Endothelial cell of umbilical vein (primary cell): ENCODE measurements at regions not wholly inside any gene's neighbourhood (a gene's known extent, or its start where the extent isn't known, plus 50 kb on each side); places are given as distances from the start of the nearest gene placed in this dataset.
A peak's percentile ranks its signal among the peaks of the same experiment; 100 is the strongest.
"Not testable (repeated sequence)": the region's sequence is repeated elsewhere in the genome, so short reads cannot be mapped to it uniquely, and the experiment has no call there.

Experiments used
- BruUV-seq: library from RNA; stranded (reverse); fragments of 400-500 nt; replicated peaks from 2 replicates; lab custom pipeline; 2021; lab: Mats Ljungman, UMichigan
- CTCF ChIA-PET: fragments of 300-600, 350-600 bp; sonication (Branson Sonifier 250); formaldehyde crosslinking; loops from one replicate; lab custom pipeline; 2021; ENCODE audit warnings: antibody characterized with exemption, inconsistent platforms; lab: Charles Lee
- POLR2A ChIA-PET: fragments of 300-600, 350-600 bp; sonication (Branson Sonifier 250); formaldehyde crosslinking; loops from one replicate; lab custom pipeline; 2021; ENCODE audit warnings: antibody characterized with exemption, inconsistent platforms; lab: Charles Lee
- DNase-seq: peaks from one replicate; pipeline ENCODE4 v3.0.0-alpha.2; 2011; ENCODE audit warnings: low read depth, low spot score
- FAIRE-seq: peaks from 2 replicates; lab custom pipeline; 2011; peaks lifted over from hg19 to GRCh38; lab: Jason Lieb, UNC
- H2AFZ ChIP-seq: 2 replicates; pipeline ENCODE4 v1.6.0; 2012; ENCODE audit warnings: low read depth, low read length, control low read depth, inconsistent platforms
- H3K27ac ChIP-seq: 2 replicates; pipeline ENCODE4 v1.5.1; 2011; ENCODE audit warnings: low read depth, mild to moderate bottlenecking, control low read depth, low read length, moderate library complexity; ENCODE audit not compliant: insufficient read depth
- H3K27me3 ChIP-seq, 2 experiments: 2 replicates each; pipeline versions ENCODE4 v1.6.0 to v1.6.1; 2011; ENCODE audit warnings: low read length in 2 of 2, mixed read lengths in 1 of 2; ENCODE audit not compliant: control insufficient read depth in 2 of 2, insufficient read depth in 2 of 2
- H3K36me3 ChIP-seq, 2 experiments: 2 replicates in 1 of 2; 3 replicates in 1 of 2; pipeline ENCODE4 v1.5.1; 2011; ENCODE audit warnings: low read length in 2 of 2, mild to moderate bottlenecking in 1 of 2, moderate library complexity in 1 of 2; ENCODE audit not compliant: control insufficient read depth in 2 of 2, insufficient read depth in 2 of 2; ENCODE audit errors: extremely low read depth in 1 of 2
- H3K4me1 ChIP-seq: 3 replicates; pipeline ENCODE4 v1.5.1; 2011; ENCODE audit warnings: mild to moderate bottlenecking, low read length; ENCODE audit not compliant: control insufficient read depth, insufficient read depth; ENCODE audit errors: extremely low read depth
- H3K4me2 ChIP-seq: 2 replicates; pipeline ENCODE4 v1.6.1; 2011; ENCODE audit warnings: low read length, control low read depth, mixed read lengths; ENCODE audit not compliant: insufficient read depth
- H3K4me3 ChIP-seq, 3 experiments: fragments of 200-600 bp in 1 of 3; sonication (generic), shearing (Covaris generic) in 1 of 3; replicated peaks in 1 of 3; 2 replicates each; pipeline ENCODE4 v1.5.1; 2011 to 2016; ENCODE audit warnings: control low read depth in 3 of 3, low read length in 3 of 3, mild to moderate bottlenecking in 2 of 3, inconsistent platforms in 1 of 3, low read depth in 1 of 3, moderate library complexity in 1 of 3; ENCODE audit not compliant: insufficient read depth in 1 of 3
- H3K79me2 ChIP-seq: 2 replicates; pipeline ENCODE4 v1.6.0; 2012; ENCODE audit warnings: low read length, inconsistent platforms; ENCODE audit not compliant: control insufficient read depth, insufficient read depth
- H3K9ac ChIP-seq: replicated peaks from 2 replicates; pipeline ENCODE3; 2011; ENCODE audit warnings: low read length, control low read depth; ENCODE audit not compliant: insufficient read depth; ENCODE audit errors: extremely low read depth
- H3K9me1 ChIP-seq: replicated peaks from 3 replicates; pipeline ENCODE4 v1.6.0; 2011; ENCODE audit warnings: mild to moderate bottlenecking, low read length; ENCODE audit not compliant: control insufficient read depth, insufficient read depth; ENCODE audit errors: extremely low read depth
- H3K9me3 ChIP-seq: replicated peaks from 2 replicates; pipeline ENCODE4 v1.5.1; 2012; ENCODE audit warnings: low read length, inconsistent platforms; ENCODE audit not compliant: control insufficient read depth, insufficient read depth
- H4K20me1 ChIP-seq: replicated peaks from 2 replicates; pipeline ENCODE3; 2011; ENCODE audit warnings: mild to moderate bottlenecking, low read length; ENCODE audit not compliant: control insufficient read depth, insufficient read depth; ENCODE audit errors: extremely low read depth
- EZH2 ChIP-seq: IDR thresholded peaks from 2 replicates; pipeline ENCODE4 v1.6.1; 2012; ENCODE audit warnings: borderline replicate concordance, low read depth, mild to moderate bottlenecking, moderate library complexity, low read length, inconsistent platforms; ENCODE audit not compliant: severe bottlenecking
- FOS ChIP-seq: IDR thresholded peaks from 2 replicates; pipeline ENCODE4 v1.6.1; 2011; ENCODE audit warnings: mild to moderate bottlenecking, low read length, moderate library complexity, borderline replicate concordance; ENCODE audit not compliant: insufficient read depth
- JUN ChIP-seq: IDR thresholded peaks from 2 replicates; pipeline ENCODE4 v1.6.1; 2011; ENCODE audit warnings: borderline replicate concordance, low read depth; ENCODE audit not compliant: insufficient read length, insufficient read depth
- MAX ChIP-seq: IDR thresholded peaks from 2 replicates; pipeline ENCODE4 v1.6.1; 2011; ENCODE audit not compliant: insufficient read depth, insufficient read length
- POLR2AphosphoS5 ChIP-seq: IDR thresholded peaks from 2 replicates; pipeline ENCODE4 v1.6.1; 2012; ENCODE audit warnings: low read depth, mild to moderate bottlenecking, control low read depth, low read length, moderate library complexity; ENCODE audit not compliant: insufficient read depth
- dilution Hi-C: fragments of 300-500 bp; cut with MboI; formaldehyde crosslinking; loops from one replicate; pipeline ENCODE4 v1.15.0; 2019; ENCODE audit warnings: low sequenced_read_pairs; ENCODE audit not compliant: extremely low pct_ligation_motif_present
- intact Hi-C: fragments of 100-400 bp; cut with micrococcal nuclease; formaldehyde crosslinking; loops from one replicate; pipeline ENCODE4 v1.10.0; 2022
- TF ChIP-seq, protein P1 (sequence below), 2 donors: IDR thresholded peaks; 1 replicate in 1 of 2; 2 replicates in 1 of 2; pipeline ENCODE4 v1.5.1; 2011; ENCODE audit warnings: low read length in 2 of 2, mild to moderate bottlenecking in 2 of 2, moderate library complexity in 2 of 2, control low read depth in 1 of 2, inconsistent platforms in 1 of 2, low read depth in 1 of 2; ENCODE audit not compliant: insufficient read depth in 1 of 2; ENCODE audit errors: extremely low read depth in 1 of 2

- TF ChIP-seq POLR2AphosphoS5 (no peak), FOS (no peak), JUN (no peak), EZH2 (no peak), MAX (no peak)
- TF ChIP-seq, protein P1, sequence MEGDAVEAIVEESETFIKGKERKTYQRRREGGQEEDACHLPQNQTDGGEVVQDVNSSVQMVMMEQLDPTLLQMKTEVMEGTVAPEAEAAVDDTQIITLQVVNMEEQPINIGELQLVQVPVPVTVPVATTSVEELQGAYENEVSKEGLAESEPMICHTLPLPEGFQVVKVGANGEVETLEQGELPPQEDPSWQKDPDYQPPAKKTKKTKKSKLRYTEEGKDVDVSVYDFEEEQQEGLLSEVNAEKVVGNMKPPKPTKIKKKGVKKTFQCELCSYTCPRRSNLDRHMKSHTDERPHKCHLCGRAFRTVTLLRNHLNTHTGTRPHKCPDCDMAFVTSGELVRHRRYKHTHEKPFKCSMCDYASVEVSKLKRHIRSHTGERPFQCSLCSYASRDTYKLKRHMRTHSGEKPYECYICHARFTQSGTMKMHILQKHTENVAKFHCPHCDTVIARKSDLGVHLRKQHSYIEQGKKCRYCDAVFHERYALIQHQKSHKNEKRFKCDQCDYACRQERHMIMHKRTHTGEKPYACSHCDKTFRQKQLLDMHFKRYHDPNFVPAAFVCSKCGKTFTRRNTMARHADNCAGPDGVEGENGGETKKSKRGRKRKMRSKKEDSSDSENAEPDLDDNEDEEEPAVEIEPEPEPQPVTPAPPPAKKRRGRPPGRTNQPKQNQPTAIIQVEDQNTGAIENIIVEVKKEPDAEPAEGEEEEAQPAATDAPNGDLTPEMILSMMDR (IDR thresholded peaks at IDR 0.05; ENCODE audit: extremely low read depth in 1 of 2, insufficient read depth in 1 of 2, low read depth in 1 of 2, low read length in 2 of 2) = no peak
- ChIA-PET CTCF (no interaction called here), POLR2A (no interaction called here)
- H3K9me3 ChIP-seq = peaks cover 53% of the 10 kb centered on the region
- no peak overlapping the region for H2AFZ ChIP-seq
- no peaks in the 10 kb centered on the region for H3K4me1 ChIP-seq
- no peak overlapping the region for H3K4me3 ChIP-seq
- no peaks in the 10 kb centered on the region for H3K9me1 ChIP-seq
- H3K79me2 ChIP-seq = no peaks in the 10 kb centered on the region
- BruUV-seq = no TSS peak
- no peaks in the 10 kb centered on the region for H4K20me1 ChIP-seq
- FAIRE-seq = no peak
- DNase-seq = peak; percentile 69
- H3K27ac ChIP-seq = no peak overlapping the region
- intact Hi-C loops = no loop called here
- dilution Hi-C loops = no loop called here
- H3K27me3 ChIP-seq = no peaks in the 10 kb centered on the region
- no peaks in the 10 kb centered on the region for H3K36me3 ChIP-seq
- H3K9ac ChIP-seq = no peak overlapping the region
- no peak overlapping the region for H3K4me2 ChIP-seq
Observed at GRCh38 chr2:89834306-89834705, 1142.8 kb downstream of the RPIA start.

DNA sequence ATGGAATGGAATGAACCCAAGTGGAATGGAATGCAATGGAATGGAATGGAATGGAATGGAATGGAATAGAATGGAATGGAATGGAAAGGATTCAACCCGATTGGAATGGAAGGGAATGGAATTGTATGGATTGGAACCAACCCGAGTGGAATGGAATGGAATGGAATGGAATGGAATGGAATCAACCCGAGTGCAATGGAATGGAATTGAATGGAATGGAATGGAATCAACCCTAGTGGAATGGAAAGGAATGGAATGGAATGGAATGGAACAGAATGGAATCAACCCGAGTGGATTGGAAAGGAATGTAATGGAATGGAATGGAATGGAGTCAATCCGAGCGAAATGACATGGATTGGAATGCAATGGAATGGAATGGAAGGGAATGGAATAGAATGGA, 1144.9 kb downstream of the RPIA start:
- peaks cover 57% of the 10 kb centered on the region for H3K9me3 ChIP-seq
- CTCF ChIA-PET, H3K27me3 ChIP-seq, H3K36me3 ChIP-seq, BruUV-seq, H3K4me2 ChIP-seq, H3K27ac ChIP-seq, H3K4me3 ChIP-seq, H3K9ac ChIP-seq, intact Hi-C loops, H3K79me2 ChIP-seq, FAIRE-seq, H4K20me1 ChIP-seq, H2AFZ ChIP-seq, POLR2A ChIA-PET, H3K4me1 ChIP-seq, dilution Hi-C loops, H3K9me1 ChIP-seq: not testable (repeated sequence)
- DNase-seq = peak; percentile 89
